OCI-LY3 (cell line): ENCODE measurements at regions not wholly inside any gene's neighbourhood (a gene's known extent, or its start where the extent isn't known, plus 50 kb on each side); places are given as distances from the start of the nearest gene placed in this dataset.

Source experiments
- CTCF ChIP-seq: fragments of 200-600, 300-600 bp; sonication (generic); IDR thresholded peaks from 2 replicates; pipeline ENCODE4 v1.5.1; 2014; ENCODE audit warnings: antibody characterized with exemption, low read length, low read depth
- EZH2phosphoT487 ChIP-seq: fragments of 200-600 bp; shearing (Covaris generic); IDR thresholded peaks from 2 replicates; pipeline ENCODE4 v1.6.1; 2018; ENCODE audit warnings: antibody characterized with exemption, mixed run types, low read depth

DNA sequence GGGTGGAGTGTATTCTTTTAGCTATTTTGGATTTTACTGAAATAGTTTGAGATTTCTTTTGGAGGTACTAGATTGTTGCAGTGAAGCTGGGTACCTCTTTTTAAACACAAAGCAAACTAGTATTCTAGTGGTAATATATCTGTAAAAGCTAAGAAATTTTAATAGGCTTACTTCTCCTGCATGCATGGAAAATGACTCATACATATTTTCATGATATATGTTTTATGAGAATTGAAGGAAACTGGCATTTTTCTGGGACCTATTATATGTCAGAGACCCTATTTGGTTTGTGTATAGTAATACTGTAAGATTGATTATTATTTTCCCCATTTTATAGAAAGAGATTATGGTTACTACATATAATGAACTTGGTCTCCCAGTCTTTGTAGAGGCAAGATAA is 851.0 kb downstream of the DIPK2A start:
- no peak for TF ChIP-seq CTCF
- TF ChIP-seq EZH2phosphoT487 = no peak
